Thymus (tissue), 11 donors: ENCODE measurements at regions not wholly inside any gene's neighbourhood (a gene's known extent, or its start where the extent isn't known, plus 50 kb on each side); places are given as distances from the start of the nearest gene placed in this dataset.

Experiments used
- DNase-seq, 9 donors: peaks; one replicate each; pipeline ENCODE4 v3.0.0-alpha.2; 2013; ENCODE audit warnings: low spot score in 9 of 9, low read depth in 6 of 9, missing footprints in 1 of 9
- H3K27ac ChIP-seq, 2 donors: one replicate each; pipeline ENCODE4 v1.5.1; 2013; ENCODE audit warnings: control low read depth in 1 of 2, low read depth in 1 of 2, low read length in 1 of 2, mild to moderate bottlenecking in 1 of 2, moderate library complexity in 1 of 2
- H3K27me3 ChIP-seq, 2 donors: one replicate each; pipeline ENCODE4 v1.5.1; 2013; ENCODE audit warnings: low read length in 1 of 2; ENCODE audit not compliant: control insufficient read depth in 2 of 2, insufficient read depth in 1 of 2
- H3K36me3 ChIP-seq, 2 donors: one replicate each; pipeline ENCODE4 v1.5.1; 2013; ENCODE audit warnings: low read length in 1 of 2, mild to moderate bottlenecking in 1 of 2, moderate library complexity in 1 of 2; ENCODE audit not compliant: control insufficient read depth in 2 of 2, insufficient read depth in 2 of 2
- H3K4me1 ChIP-seq, 2 donors: one replicate each; pipeline ENCODE4 v1.5.1; 2013; ENCODE audit warnings: low read length in 2 of 2; ENCODE audit not compliant: control insufficient read depth in 2 of 2, insufficient read depth in 2 of 2
- H3K4me3 ChIP-seq, 2 donors: one replicate each; pipeline ENCODE4 v1.5.1; 2013; ENCODE audit warnings: low read length in 2 of 2, control low read depth in 1 of 2, mild to moderate bottlenecking in 1 of 2
- H3K9me3 ChIP-seq, 2 donors: one replicate each; pipeline ENCODE4 v1.5.1; 2013; ENCODE audit warnings: low read length in 1 of 2, mild to moderate bottlenecking in 1 of 2; ENCODE audit not compliant: control insufficient read depth in 2 of 2, insufficient read depth in 1 of 2
- WGBS: extraction: QIAGEN DNeasy Blood & Tissue Kit; methylation state at CpG from one replicate; pipeline ENCODE4 v1.1.7; 2013; 5-methylcytosine and 5-hydroxymethylcytosine counted together
- donor health status: healthy.

DNA sequence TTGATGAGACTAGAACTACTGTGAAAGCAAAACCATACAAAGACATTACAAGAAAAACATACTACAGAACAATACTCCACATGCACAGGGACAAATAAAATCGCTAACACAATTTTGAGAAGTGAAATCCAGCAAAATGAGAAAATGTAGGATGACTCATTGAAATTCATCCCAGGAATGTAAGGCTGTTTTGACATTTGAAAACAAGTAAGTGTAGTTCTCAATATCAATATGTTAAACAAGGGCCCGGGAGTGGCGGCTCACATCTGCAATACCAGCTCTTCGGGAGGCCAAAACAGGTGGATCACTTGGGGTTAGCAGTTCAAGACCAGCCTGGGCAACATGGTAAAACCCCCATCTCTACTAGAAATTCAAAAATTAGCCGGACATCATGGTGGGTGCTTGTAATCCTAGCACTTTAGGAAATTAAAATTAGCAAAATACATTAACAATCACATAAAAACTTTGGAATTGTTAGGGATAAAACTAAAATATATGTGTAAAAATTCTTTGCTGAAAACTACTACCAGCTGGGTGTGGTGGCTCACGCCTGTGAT is 113.7 kb upstream of the ADARB2 start:
- no peak for DNase-seq
- Histone ChIP-seq H3K4me1 (no peaks in the 10 kb centered on the region), H3K4me3 (no peak overlapping the region), H3K27me3 (no peaks in the 10 kb centered on the region), H3K27ac (no peak overlapping the region), H3K36me3 (no peaks in the 10 kb centered on the region), H3K9me3 (peaks cover 0 to 7% of the 10 kb centered on the region in 2 donors)
- WGBS = 95% methylated on average over 6 of the region's 6 CpGs

DNA sequence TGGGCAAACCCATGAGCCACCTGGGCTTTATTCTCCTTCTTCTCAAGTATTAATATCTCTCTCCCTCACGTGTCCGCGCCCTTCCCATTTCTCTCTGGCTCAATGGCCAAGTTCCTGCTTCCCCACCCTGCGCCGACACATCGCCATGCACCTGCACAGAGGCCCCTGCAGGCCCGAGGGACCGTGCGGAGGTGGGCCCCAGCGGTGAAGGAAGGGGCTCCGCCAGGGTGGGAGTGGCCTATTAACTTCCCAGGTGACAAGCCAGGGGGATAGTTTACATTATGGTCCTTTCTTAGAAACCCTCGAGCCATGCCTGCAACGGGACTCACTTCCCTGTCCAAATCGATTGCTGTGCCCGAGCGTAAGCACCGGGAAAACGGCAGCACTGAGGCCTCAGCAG is 110.0 kb upstream of the ADARB2 start:
- DNase-seq = no peak
- no peaks in the 10 kb centered on the region for H3K36me3 ChIP-seq
- no peaks in the 10 kb centered on the region for H3K4me1 ChIP-seq
- H3K27ac ChIP-seq = no peak overlapping the region
- WGBS = 92% methylated on average over 18 of the region's 18 CpGs
- H3K9me3 ChIP-seq = peaks cover 0 to 7% of the 10 kb centered on the region in 2 donors
- H3K27me3 ChIP-seq = no peaks in the 10 kb centered on the region
- H3K4me3 ChIP-seq = no peak overlapping the region

DNA sequence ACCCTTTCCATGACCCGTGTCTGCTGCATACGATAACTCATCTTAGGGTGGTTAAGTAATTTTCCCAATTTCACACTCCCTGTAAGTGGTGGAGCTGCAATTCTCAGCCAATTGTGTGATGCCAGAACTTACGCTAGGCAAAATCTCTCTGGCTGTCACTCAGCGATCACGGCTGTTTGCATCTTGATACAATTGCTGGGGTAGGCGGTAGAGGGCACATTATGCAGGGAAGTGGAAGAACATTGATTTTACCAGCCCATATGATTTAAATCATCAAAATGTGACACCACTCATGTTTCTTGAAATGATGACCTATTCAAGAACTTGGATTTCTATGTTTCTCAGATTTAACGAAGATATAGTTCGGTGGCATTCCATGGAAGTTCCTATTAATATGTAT is 108.7 kb upstream of the ADARB2 start:
- no peak for DNase-seq
- Histone ChIP-seq H3K9me3 (peaks cover 0 to 7% of the 10 kb centered on the region in 2 donors), H3K4me3 (no peak overlapping the region), H3K36me3 (no peaks in the 10 kb centered on the region), H3K27ac (no peak overlapping the region), H3K27me3 (no peaks in the 10 kb centered on the region), H3K4me1 (no peaks in the 10 kb centered on the region)
- WGBS = 97% methylated on average over 8 of the region's 8 CpGs

DNA sequence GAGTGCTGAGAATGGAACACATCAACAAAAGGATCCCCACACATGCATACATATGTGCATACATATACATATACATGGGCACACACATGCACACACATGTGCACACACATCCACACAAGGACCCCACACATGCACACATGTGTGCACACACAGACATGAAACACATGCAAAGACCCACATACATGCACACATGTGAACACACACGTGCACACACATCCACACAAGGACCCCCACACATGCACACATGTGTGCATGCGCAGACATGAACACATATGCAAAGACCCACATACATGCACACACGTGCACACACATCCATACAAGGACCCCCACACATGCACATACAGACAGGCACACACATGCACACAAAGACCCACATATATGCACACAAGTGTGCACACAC is 104.4 kb upstream of the ADARB2 start:
- H3K4me1 ChIP-seq = no peaks in the 10 kb centered on the region
- WGBS = 94% methylated on average over 3 of the region's 3 CpGs
- H3K4me3 ChIP-seq = no peak overlapping the region
- no peak for DNase-seq
- H3K27me3 ChIP-seq = no peaks in the 10 kb centered on the region
- H3K27ac ChIP-seq = no peak overlapping the region
- no peaks in the 10 kb centered on the region for H3K36me3 ChIP-seq
- no peaks in the 10 kb centered on the region for H3K9me3 ChIP-seq

DNA sequence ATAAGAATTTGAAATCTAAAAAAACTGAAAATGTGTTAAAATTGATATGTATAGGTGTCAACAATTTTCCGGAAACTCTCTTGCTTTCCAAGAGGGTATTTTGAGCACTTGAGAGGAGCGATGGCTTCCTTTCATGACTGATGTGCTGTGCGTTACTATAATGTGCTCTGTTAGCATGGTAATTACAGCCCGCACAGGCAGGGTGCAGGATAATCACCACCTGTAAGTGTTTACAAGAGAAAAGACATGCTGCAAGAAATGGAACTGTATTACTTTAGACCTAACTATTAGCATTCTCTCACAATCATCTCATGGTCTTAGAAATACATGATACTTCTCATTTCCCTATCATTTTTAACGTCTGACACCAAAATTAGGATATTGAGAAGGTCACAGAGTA is 92.4 kb upstream of the ADARB2 start:
- WGBS = 95% methylated on average over 5 of the region's 5 CpGs
- H3K4me1 ChIP-seq = no peaks in the 10 kb centered on the region
- H3K36me3 ChIP-seq = no peaks in the 10 kb centered on the region
- no peak overlapping the region for H3K4me3 ChIP-seq
- no peak overlapping the region for H3K27ac ChIP-seq
- H3K27me3 ChIP-seq = no peaks in the 10 kb centered on the region
- peaks cover 0 to 1% of the 10 kb centered on the region in 2 donors for H3K9me3 ChIP-seq
- no peak for DNase-seq

DNA sequence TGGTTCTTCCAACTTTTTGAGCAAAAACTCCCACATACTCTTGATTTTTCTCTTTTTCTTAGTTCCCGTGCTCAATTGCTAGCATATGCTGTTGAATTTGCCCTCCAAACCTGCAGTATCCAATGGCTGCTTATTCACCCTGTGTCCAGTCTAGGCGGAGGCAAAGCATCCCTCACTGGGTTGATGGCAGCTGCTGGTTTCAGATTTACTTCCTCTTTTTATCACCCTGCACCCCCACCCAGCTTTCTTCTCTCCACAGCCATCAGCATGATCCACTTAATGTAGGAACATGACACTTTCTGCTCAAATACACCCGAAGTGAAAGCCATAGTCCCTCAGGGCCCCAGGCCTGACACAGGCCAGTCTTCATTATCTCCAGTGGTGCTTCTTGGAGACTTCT is 87.6 kb upstream of the ADARB2 start:
- H3K4me1 ChIP-seq = no peaks in the 10 kb centered on the region
- no peaks in the 10 kb centered on the region for H3K27me3 ChIP-seq
- H3K9me3 ChIP-seq = no peaks in the 10 kb centered on the region
- H3K4me3 ChIP-seq = no peak overlapping the region
- DNase-seq = no peak
- WGBS = 57% methylated on average over 3 of the region's 3 CpGs
- H3K36me3 ChIP-seq = no peaks in the 10 kb centered on the region
- no peak overlapping the region for H3K27ac ChIP-seq

DNA sequence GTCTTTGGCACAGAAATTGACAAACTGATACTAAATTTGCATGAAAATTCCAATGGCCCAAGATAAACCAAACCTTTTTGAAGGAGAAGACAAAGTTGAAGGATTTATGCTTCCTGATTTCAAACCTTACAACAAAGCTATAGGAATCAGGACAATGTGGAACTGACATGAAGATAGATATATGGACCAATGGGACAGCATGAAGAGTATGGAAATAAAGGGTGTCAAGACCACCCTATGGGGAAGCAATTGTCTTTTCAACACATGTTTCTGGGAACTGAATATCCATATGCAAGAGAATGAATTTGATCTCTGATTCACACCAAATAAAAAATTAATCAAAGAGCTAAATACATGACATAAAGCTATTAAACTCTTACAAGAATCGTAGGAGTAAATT is 77.2 kb upstream of the ADARB2 start:
- no peaks in the 10 kb centered on the region for H3K27me3 ChIP-seq
- 90% methylated on average over 1 of the region's 1 CpG for WGBS
- no peak for DNase-seq

DNA sequence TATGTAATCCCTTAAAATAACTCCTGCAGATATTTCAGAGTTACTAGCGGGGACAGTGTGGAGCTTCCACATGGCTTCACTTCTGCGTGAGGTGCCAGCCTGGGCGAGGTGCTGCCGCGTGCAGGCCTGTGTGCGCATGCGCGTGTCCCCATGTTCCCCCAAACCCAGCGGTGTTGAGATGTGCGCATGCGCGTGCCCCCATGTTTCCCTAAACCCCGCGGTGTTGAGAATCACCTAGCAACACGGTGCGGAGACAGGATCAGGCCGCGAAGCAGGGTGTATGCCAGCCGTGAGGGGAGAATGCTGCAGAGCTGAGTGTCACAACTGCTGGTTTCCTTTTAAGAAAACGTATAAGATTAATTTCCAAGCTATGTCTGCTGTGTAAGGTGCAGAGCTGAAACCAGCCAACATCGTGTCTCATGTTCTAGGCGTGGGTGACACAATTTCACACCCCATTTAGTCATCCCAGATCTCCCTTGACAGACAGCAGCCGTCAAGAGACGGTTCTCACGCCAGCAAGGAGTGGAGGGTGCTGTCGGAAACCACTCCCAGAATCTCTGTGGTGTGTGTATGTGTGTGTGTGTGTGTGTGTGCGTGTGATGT is 71.9 kb upstream of the ADARB2 start:
- no peak overlapping the region for H3K4me3 ChIP-seq
- H3K4me1 ChIP-seq = no peaks in the 10 kb centered on the region
- no peak overlapping the region for H3K27ac ChIP-seq
- peaks cover 1 to 9% of the 10 kb centered on the region in 2 donors for H3K9me3 ChIP-seq
- no peaks in the 10 kb centered on the region for H3K27me3 ChIP-seq
- 89% methylated on average over 27 of the region's 27 CpGs for WGBS
- no peak for DNase-seq
- H3K36me3 ChIP-seq = no peaks in the 10 kb centered on the region

More for the DNA sequence above, 77.2 kb upstream of the ADARB2 start:
- Histone ChIP-seq H3K4me3 (no peak overlapping the region), H3K4me1 (no peaks in the 10 kb centered on the region), H3K9me3 (no peaks in the 10 kb centered on the region), H3K36me3 (no peaks in the 10 kb centered on the region), H3K27ac (no peak overlapping the region)

DNA sequence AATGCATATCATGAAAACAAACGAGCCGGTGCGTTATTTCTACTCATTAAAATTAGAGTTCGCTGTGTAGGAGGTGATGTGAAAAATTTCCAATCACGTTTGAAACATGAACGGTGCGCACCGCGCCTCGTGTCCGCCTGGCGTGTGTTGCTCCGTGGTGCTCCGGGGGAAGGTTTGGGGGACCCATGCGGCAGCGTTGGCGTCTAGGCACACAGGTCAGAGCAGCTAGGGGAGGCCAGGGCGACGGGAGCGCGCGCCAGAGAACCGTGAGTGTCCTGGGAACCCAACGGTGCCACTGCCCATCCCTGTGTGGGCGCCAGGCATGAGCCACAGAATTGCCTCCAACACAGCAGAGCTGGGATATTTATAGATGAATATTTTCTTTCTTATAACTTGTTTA is 70.6 kb upstream of the ADARB2 start:
- no peak overlapping the region for H3K4me3 ChIP-seq
- H3K27me3 ChIP-seq = no peaks in the 10 kb centered on the region
- no peaks in the 10 kb centered on the region for H3K4me1 ChIP-seq
- peaks cover 1 to 9% of the 10 kb centered on the region in 2 donors for H3K9me3 ChIP-seq
- DNase-seq = no peak
- no peaks in the 10 kb centered on the region for H3K36me3 ChIP-seq
- WGBS = 95% methylated on average over 25 of the region's 25 CpGs
- no peak overlapping the region for H3K27ac ChIP-seq
